Loucy (cell line): ENCODE measurements at regions not wholly inside any gene's neighbourhood (a gene's known extent, or its start where the extent isn't known, plus 50 kb on each side); places are given as distances from the start of the nearest gene placed in this dataset.

Experiments used
- H2AFZ ChIP-seq: fragments of 200-600 bp; sonication (generic); 2 replicates; pipeline ENCODE4 v1.6.0; 2016; ENCODE audit warnings: antibody characterized with exemption, mild to moderate bottlenecking, low read length, moderate library complexity
- H3F3A ChIP-seq: fragments of 200-600 bp; 2 replicates; pipeline ENCODE4 v1.6.0; 2016; ENCODE audit warnings: antibody characterized with exemption, low read depth, mild to moderate bottlenecking
- H3K27me3 ChIP-seq: fragments of 200-600 bp; sonication (generic); 2 replicates; pipeline ENCODE4 v1.6.1; 2014; ENCODE audit warnings: low read length, mild to moderate bottlenecking; ENCODE audit not compliant: insufficient read depth, poor library complexity, severe bottlenecking
- H3K36me3 ChIP-seq: fragments of 200-600 bp; sonication (generic); 2 replicates; pipeline ENCODE4 v1.6.1; 2016; ENCODE audit warnings: low read length; ENCODE audit not compliant: insufficient read depth
- H3K4me1 ChIP-seq: fragments of 200-600 bp; sonication (generic); 2 replicates; pipeline ENCODE4 v1.5.1; 2014; ENCODE audit warnings: low read length, mild to moderate bottlenecking; ENCODE audit not compliant: insufficient read depth, poor library complexity, severe bottlenecking
- H3K4me2 ChIP-seq: fragments of 200-600 bp; sonication (generic); 2 replicates; pipeline ENCODE4 v1.6.0; 2014; ENCODE audit warnings: antibody characterized with exemption, low read length, low read depth, mild to moderate bottlenecking; ENCODE audit not compliant: poor library complexity, severe bottlenecking
- H3K4me3 ChIP-seq: fragments of 200-600 bp; sonication (generic); 2 replicates; pipeline ENCODE4 v1.5.1; 2014; ENCODE audit warnings: low read length, mild to moderate bottlenecking, mixed read lengths; ENCODE audit not compliant: poor library complexity, severe bottlenecking
- H3K79me2 ChIP-seq: fragments of 200-600 bp; sonication (generic); 2 replicates; pipeline ENCODE4 v1.6.1; 2014; ENCODE audit warnings: low read length; ENCODE audit not compliant: insufficient read depth
- H3K9ac ChIP-seq: fragments of 200-600 bp; sonication (generic); 2 replicates; pipeline ENCODE4 v1.6.0; 2014; ENCODE audit warnings: mild to moderate bottlenecking, low read depth, low read length, moderate library complexity; ENCODE audit not compliant: poor library complexity, severe bottlenecking
- H3K9me2 ChIP-seq: fragments of 200-600 bp; sonication (generic); replicated peaks from 2 replicates; pipeline ENCODE4 v1.6.1; 2016; ENCODE audit warnings: low read depth, low read length, mixed read lengths
- H3K9me3 ChIP-seq: fragments of 200-600 bp; sonication (generic); 2 replicates; pipeline ENCODE4 v1.6.1; 2014; ENCODE audit warnings: mild to moderate bottlenecking, antibody characterized with exemption, low read length, low read depth; ENCODE audit not compliant: insufficient read depth
- H4K20me1 ChIP-seq: fragments of 200-600 bp; sonication (generic); 2 replicates; pipeline ENCODE4 v1.6.0; 2014; ENCODE audit warnings: antibody characterized with exemption, low read length, mild to moderate bottlenecking; ENCODE audit not compliant: insufficient read depth, poor library complexity, severe bottlenecking
- EZH2phosphoT487 ChIP-seq: fragments of 200-600 bp; IDR thresholded peaks from 2 replicates; pipeline ENCODE4 v1.6.1; 2018; ENCODE audit warnings: antibody characterized with exemption, mild to moderate bottlenecking, moderate library complexity, borderline replicate concordance
- TF ChIP-seq, protein P1 (sequence below): fragments of 200-600 bp; sonication (generic); conservative IDR thresholded peaks from 2 replicates; pipeline ENCODE4 v1.5.1; 2014; ENCODE audit warnings: mild to moderate bottlenecking, antibody characterized with exemption, low read length

DNA sequence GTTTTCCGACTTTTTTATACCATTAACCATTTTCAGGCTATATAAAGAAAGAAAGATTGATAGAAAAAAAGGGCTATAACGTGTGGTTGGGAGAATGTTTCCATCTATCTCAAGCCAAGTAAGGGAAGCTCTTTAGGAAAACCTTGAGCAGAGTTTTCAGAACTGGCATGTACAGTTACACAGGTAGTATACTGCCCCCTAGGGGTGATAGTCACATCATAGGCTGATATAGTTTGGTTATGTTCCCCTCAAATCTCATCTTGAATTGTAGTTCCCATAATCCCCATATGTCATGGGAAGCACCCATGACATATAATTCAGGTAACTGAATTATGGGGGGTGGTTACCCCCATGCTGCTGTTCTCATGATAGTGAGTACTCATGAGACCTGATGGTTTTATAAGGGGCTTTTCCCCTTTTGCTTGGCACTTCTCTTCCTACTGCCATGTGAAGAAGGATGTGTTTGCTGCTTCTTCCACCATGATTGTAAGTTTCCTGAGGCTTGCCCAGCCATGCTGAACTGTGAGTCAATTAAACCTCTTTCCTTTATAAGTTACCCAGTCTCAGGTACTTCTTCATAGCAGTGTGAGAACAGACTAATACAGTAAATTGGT is 186.8 kb downstream of the TMA16 start:
- H3K4me1 ChIP-seq = no peaks in the 10 kb centered on the region
- H3K9me3 ChIP-seq = no peaks in the 10 kb centered on the region
- no peak overlapping the region for H3K4me2 ChIP-seq
- TF ChIP-seq, protein P1, sequence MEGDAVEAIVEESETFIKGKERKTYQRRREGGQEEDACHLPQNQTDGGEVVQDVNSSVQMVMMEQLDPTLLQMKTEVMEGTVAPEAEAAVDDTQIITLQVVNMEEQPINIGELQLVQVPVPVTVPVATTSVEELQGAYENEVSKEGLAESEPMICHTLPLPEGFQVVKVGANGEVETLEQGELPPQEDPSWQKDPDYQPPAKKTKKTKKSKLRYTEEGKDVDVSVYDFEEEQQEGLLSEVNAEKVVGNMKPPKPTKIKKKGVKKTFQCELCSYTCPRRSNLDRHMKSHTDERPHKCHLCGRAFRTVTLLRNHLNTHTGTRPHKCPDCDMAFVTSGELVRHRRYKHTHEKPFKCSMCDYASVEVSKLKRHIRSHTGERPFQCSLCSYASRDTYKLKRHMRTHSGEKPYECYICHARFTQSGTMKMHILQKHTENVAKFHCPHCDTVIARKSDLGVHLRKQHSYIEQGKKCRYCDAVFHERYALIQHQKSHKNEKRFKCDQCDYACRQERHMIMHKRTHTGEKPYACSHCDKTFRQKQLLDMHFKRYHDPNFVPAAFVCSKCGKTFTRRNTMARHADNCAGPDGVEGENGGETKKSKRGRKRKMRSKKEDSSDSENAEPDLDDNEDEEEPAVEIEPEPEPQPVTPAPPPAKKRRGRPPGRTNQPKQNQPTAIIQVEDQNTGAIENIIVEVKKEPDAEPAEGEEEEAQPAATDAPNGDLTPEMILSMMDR = peak; percentile 72
- TF ChIP-seq EZH2phosphoT487 = no peak
- H3K4me3 ChIP-seq = no peak overlapping the region
- no peaks in the 10 kb centered on the region for H4K20me1 ChIP-seq
- no peaks in the 10 kb centered on the region for H3K36me3 ChIP-seq
- H3K79me2 ChIP-seq = no peaks in the 10 kb centered on the region
- no peak overlapping the region for H3K9ac ChIP-seq
- no peak overlapping the region for H2AFZ ChIP-seq
- H3F3A ChIP-seq = no peaks in the 10 kb centered on the region
- no peaks in the 10 kb centered on the region for H3K9me2 ChIP-seq
- no peaks in the 10 kb centered on the region for H3K27me3 ChIP-seq

DNA sequence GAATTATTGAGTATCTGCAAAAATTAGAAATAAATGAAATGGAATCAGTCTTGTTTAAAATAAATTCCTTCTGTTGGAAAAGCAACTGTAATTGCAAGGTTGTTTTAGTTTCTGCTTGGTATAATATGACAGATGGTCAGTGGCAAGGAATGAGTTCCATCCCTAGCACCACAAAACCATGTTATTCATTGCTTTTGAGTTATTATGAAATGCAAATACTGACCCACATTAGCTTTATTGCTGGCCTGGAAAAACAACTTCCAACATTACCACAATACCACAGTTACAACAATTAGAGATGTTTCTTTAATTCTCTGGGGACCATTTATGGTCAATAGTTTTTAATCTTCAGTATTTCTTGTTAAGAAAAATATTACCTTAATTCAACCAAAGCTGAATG is 194.4 kb downstream of the TMA16 start:
- 0 out of 2 replicates have a peak, but pooled peaks cover 5% of the 10 kb centered on the region for H3F3A ChIP-seq
- no peaks in the 10 kb centered on the region for H3K27me3 ChIP-seq
- H3K79me2 ChIP-seq = no peaks in the 10 kb centered on the region
- no peaks in the 10 kb centered on the region for H4K20me1 ChIP-seq
- no peak overlapping the region for H3K4me3 ChIP-seq
- no peaks in the 10 kb centered on the region for H3K9me2 ChIP-seq
- peaks cover 26% of the 10 kb centered on the region for H3K4me1 ChIP-seq
- no peaks in the 10 kb centered on the region for H3K36me3 ChIP-seq
- H3K9ac ChIP-seq = no peak overlapping the region
- H3K4me2 ChIP-seq = no peak overlapping the region
- no peak overlapping the region for H2AFZ ChIP-seq
- TF ChIP-seq, protein P1 = no peak
- no peak for TF ChIP-seq EZH2phosphoT487
- H3K9me3 ChIP-seq = no peaks in the 10 kb centered on the region

DNA sequence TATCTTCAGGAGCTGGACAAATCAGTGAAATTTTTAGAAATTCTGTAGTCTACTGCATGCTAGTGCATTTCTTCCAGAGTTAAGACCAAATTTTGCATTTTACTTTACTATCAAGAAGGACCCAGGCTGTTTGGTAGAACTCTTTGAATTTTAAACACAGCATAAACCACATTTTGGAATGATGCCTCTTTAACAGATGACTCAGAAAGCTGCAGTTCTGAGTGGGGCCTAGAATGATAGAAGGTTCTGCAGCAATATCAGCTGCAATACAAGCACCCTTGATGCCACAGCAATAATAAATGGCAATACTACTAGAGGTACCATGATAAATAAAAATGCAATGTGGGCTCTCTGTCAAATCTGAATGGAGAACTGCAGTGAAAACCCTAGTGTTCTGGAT is 198.7 kb downstream of the TMA16 start:
- no peaks in the 10 kb centered on the region for H3K9me3 ChIP-seq
- no peaks in the 10 kb centered on the region for H3K36me3 ChIP-seq
- no peaks in the 10 kb centered on the region for H4K20me1 ChIP-seq
- no peaks in the 10 kb centered on the region for H3K79me2 ChIP-seq
- no peak overlapping the region for H3K4me3 ChIP-seq
- 0 out of 2 replicates have a peak, but pooled peaks cover 5% of the 10 kb centered on the region for H3F3A ChIP-seq
- no peak overlapping the region for H3K9ac ChIP-seq
- no peaks in the 10 kb centered on the region for H3K27me3 ChIP-seq
- no peak overlapping the region for H2AFZ ChIP-seq
- no peaks in the 10 kb centered on the region for H3K9me2 ChIP-seq
- TF ChIP-seq EZH2phosphoT487 = no peak
- TF ChIP-seq, protein P1 = no peak
- peaks cover 26% of the 10 kb centered on the region for H3K4me1 ChIP-seq
- H3K4me2 ChIP-seq = no peak overlapping the region
